GM18520 (cell line): ENCODE measurements at regions not wholly inside any gene's neighbourhood (a gene's known extent, or its start where the extent isn't known, plus 50 kb on each side); places are given as distances from the start of the nearest gene placed in this dataset.

Experiments
- ATAC-seq: cut with Tn5 transposase; IDR thresholded peaks from one replicate; pipeline ENCODE4 v1.9.1; 2021; ENCODE audit not compliant: unreplicated experiment

DNA sequence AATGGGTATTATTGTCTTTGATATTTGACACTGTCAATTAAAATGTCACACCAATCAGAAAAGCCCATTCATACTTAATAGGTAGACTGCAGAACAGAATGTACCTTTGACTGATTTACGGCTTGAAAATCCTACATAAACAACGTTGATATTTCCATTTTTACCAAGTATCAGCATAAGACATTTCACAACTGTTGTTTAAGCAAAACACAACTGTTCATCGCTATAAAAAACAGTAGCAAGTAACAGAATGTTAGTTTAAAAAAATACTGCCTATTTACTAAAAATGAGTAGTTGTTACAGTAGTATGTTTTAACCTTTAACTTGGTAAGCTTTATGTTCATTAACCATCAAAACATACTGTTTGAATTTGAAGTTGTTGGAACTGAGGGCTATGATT, 1096.6 kb downstream of the PCDH17 start:
- no peak for ATAC-seq

GRCh38 chr13:58729361-58729760, 1097.8 kb downstream of the PCDH17 start:
- ATAC-seq = no peak

DNA sequence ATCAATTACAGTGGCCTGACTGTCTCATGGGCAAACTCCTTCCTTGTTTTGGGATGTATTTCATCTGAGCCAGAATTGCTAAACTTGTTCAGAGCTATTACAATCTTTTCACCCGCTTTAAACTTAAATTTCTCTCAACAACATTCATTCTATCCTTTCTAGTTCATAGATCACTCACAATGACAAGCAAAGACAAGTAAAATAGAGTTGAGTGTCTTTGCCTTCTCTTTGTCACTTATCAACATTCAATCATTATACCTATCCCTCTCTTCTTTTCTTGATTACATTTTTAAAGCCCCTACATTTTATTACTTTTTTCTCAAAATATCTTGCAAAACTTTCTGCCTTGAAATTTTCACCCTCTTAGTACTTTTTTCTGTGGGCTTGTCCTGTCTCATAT, 1113.1 kb downstream of the PCDH17 start:
- no peak for ATAC-seq

DNA sequence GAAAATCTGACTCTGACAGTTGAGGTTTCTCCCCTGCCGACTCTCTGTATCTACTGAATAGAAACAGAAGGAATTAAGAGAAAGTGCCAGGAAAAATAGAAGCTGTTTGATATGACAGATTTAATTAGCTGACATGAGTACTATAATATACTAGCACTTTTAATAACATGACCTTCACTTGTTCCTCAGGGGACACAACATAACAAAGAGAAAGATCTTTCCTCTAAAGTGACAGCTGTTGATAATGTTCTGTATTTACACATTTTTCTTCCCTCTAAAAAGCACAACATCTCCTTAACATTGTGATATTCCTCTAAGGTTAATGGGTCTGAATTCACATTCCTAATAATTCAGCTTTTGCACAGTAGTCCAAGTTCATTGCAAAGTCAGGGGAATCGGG, 1136.0 kb downstream of the PCDH17 start:
- ATAC-seq = no peak

GRCh38 chr13:58773280-58773859, 1141.8 kb downstream of the PCDH17 start:
- no peak for ATAC-seq

DNA sequence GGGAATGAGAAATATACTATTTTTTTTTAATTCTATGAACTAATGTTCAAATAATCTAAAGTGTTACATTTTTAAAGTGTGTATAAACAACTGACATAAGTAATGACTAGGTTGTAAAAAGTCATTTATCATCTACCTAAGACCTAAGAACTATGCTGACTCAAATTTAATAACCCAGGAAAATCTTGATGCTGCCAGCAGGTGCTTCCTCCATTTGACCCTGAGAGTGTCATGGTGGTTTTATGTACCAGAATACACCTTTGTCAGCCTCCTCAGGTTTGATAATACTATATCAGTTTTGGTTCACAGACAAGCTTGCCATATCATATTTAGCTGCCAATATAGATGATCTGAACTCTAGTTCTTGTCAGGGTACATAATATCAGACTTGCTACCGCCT, 1151.2 kb downstream of the PCDH17 start:
- ATAC-seq = no peak

- ATAC-seq = no peak
Observed at GRCh38 chr13:58792854-58793253, 1161.3 kb downstream of the PCDH17 start.

- ATAC-seq = no peak
Observed at GRCh38 chr13:58795715-58796114, 1164.2 kb downstream of the PCDH17 start.

- ATAC-seq = no peak
Observed at GRCh38 chr13:58804832-58805231, 1173.3 kb downstream of the PCDH17 start.

GRCh38 chr13:58806401-58806800, 1174.9 kb downstream of the PCDH17 start:
- ATAC-seq = no peak

- ATAC-seq = no peak
Observed at GRCh38 chr13:58823701-58824100, 1192.2 kb downstream of the PCDH17 start.

DNA sequence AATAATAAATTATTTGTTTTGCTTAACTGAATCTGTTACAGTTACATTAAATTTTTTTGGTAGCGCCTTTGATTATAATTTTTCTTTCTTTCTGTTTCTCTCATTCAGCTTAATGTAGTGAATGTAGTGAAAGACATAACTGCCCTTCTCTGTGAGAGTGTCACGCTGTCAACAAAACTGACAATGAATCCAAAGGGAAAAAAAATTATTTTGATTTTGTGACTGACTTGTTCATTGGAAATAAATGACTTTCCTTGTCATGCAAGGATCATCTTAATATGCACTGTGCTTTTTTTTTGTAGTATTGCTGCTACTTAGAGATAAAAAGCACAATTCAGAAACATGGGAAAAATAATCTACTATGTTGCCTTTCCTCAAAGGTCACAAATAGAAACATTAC, 1196.4 kb downstream of the PCDH17 start:
- no peak for ATAC-seq

DNA sequence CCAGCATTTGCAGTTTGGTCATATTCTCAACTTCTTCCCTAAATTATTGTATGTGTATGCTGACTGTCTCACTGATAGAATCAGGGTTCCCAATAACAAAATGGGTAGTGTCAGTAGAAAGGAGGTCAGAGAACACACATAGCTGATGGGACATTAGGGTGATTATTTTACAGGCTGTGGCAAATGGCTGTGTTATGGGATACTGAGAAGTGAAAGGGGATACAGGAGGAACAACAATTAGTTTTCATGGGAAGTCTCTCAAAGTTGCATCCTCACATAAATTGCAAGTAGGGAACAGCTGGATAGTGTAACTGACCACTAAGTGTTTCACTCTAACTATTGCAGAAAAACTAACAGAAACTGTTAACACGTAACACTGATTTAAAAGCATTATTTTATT, 1199.3 kb downstream of the PCDH17 start:
- no peak for ATAC-seq

- ATAC-seq = no peak
Observed at GRCh38 chr13:58838615-58839014, 1207.1 kb downstream of the PCDH17 start.

DNA sequence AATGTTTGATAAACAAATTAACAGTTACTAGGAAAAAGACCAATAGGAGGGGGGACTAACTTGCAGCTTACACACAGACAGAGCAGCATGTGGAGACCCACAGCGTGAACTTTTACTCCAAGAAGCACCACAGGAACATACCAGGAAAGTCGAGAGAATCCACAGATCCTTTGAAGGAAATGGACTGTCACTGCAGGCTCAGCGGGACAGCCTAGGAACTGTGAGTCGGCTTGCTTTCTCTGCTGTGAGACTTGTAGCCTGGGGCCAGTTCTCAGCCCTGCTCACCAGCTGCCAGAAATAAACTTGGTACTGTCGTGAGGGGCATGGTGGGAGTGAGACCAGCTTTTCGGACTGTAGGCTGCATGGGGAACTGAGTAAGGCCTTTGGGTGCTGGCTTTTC, 1211.5 kb downstream of the PCDH17 start:
- ATAC-seq = no peak

- ATAC-seq = no peak
Observed at GRCh38 chr13:58843567-58843966, 1212.0 kb downstream of the PCDH17 start.

GRCh38 chr13:58850161-58850560, 1218.6 kb downstream of the PCDH17 start:
- no peak for ATAC-seq

DNA sequence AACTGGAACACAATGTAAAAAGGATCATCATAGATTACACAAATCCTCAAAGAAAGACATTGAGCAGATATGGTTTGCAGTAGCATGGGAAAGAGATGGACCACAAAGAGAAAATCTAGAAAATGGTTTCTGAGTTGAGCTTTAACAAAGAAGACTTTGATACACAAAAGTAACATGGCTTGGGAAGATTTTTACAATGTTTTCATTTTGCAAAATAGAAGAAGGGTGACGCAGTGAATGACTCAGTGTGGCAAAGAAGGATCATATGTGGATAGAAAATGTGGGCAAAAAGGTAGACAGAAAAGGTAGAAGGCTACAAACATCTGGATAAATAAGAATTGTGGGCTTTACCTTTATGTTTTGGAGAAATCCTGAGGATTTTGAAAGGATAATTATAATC, 1220.5 kb downstream of the PCDH17 start:
- ATAC-seq = no peak

DNA sequence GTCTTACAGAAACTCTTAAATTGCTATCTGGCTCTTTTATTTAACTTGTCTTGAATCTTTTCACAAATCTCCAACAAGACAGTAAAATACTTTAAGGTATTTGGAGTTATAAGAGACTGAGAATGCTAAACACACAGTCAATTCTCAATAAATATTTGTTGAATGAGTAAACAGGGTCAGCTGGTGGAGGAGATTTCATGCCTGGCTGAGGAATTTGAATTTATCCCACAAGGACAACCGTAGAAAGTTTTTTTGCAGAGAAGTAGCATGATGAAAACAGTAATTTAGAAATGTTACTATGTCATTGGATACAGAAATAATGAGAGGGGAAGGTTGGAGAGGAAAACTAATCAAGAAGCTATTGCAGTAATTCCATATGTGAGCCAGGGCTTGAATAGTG, 1223.7 kb downstream of the PCDH17 start:
- no peak for ATAC-seq

GRCh38 chr13:58858870-58859371, 1227.4 kb downstream of the PCDH17 start:
- ATAC-seq = no peak

DNA sequence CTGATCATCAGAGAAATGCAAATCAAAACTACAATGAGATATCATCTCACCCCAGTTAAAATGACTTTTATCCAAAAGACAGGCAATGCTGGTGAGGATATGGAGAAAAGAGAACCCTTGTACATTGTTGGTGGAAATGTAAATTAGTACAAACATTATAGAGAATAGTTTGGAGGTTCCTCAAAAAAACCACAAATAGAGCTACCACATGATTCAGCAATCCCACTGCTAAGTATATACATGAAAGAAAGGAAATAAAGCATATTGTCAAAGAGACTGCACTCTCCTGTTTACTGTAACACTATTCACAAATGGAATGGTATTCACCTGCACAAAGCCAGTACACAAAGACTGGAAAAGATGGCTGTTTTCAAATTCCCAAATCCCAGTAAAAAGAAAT, 1233.7 kb downstream of the PCDH17 start:
- ATAC-seq = no peak

GRCh38 chr13:58869566-58869965, 1238.0 kb downstream of the PCDH17 start:
- no peak for ATAC-seq

- no peak for ATAC-seq
Observed at GRCh38 chr13:58876473-58876872, 1244.9 kb downstream of the PCDH17 start.
